GM06990 (cell line): ENCODE measurements at regions not wholly inside any gene's neighbourhood (a gene's known extent, or its start where the extent isn't known, plus 50 kb on each side); places are given as distances from the start of the nearest gene placed in this dataset.

Source experiments
- DNase-seq: peaks from one replicate; pipeline ENCODE4 v3.0.0-alpha.2; 2011; ENCODE audit not compliant: insufficient read length; ENCODE audit errors: extremely low read depth
- H3K27me3 ChIP-seq: replicated peaks from 2 replicates; pipeline ENCODE4 v1.6.0; 2011; ENCODE audit warnings: low read length; ENCODE audit not compliant: control insufficient read depth, insufficient read depth
- H3K36me3 ChIP-seq: 2 replicates; pipeline ENCODE4 v1.5.1; 2011; ENCODE audit warnings: low read length; ENCODE audit not compliant: control insufficient read depth, insufficient read depth
- H3K4me3 ChIP-seq: replicated peaks from 2 replicates; pipeline ENCODE4 v1.5.1; 2011; ENCODE audit warnings: low read depth, mild to moderate bottlenecking, control low read depth, low read length
- CTCF ChIP-seq: IDR thresholded peaks from 2 replicates; pipeline ENCODE4 v1.5.1; 2011; ENCODE audit warnings: low read length, control low read depth, mild to moderate bottlenecking, inconsistent platforms; ENCODE audit not compliant: insufficient read depth, poor library complexity, severe bottlenecking

- Histone ChIP-seq H3K4me3 (no peak overlapping the region), H3K36me3 (no peaks in the 10 kb centered on the region), H3K27me3 (no peaks in the 10 kb centered on the region)
- no peak for TF ChIP-seq CTCF
- no peak for DNase-seq
These were observed 622.8 kb upstream of the NRSN1 start for GRCh38 chr6:23503173-23503572.

GRCh38 chr6:23505026-23505425, 621.0 kb upstream of the NRSN1 start:
- Histone ChIP-seq H3K4me3 (no peak overlapping the region), H3K36me3 (no peaks in the 10 kb centered on the region), H3K27me3 (no peaks in the 10 kb centered on the region)
- DNase-seq, result no peak
- no peak for TF ChIP-seq CTCF

- TF ChIP-seq CTCF, result no peak
- Histone ChIP-seq H3K27me3 (no peaks in the 10 kb centered on the region), H3K4me3 (no peak overlapping the region), H3K36me3 (no peaks in the 10 kb centered on the region)
- DNase-seq, result no peak
These were observed 615.1 kb upstream of the NRSN1 start for GRCh38 chr6:23510778-23511510.

GRCh38 chr6:23511817-23512216, 614.2 kb upstream of the NRSN1 start:
- Histone ChIP-seq H3K4me3 (no peak overlapping the region), H3K27me3 (no peaks in the 10 kb centered on the region), H3K36me3 (no peaks in the 10 kb centered on the region)
- TF ChIP-seq CTCF, result no peak
- DNase-seq, result no peak

- no peaks in the 10 kb centered on the region for H3K27me3 ChIP-seq
- no peak for TF ChIP-seq CTCF
- no peak overlapping the region for H3K4me3 ChIP-seq
- DNase-seq, result no peak
- no peaks in the 10 kb centered on the region for H3K36me3 ChIP-seq
These were observed 607.7 kb upstream of the NRSN1 start for GRCh38 chr6:23518294-23518693.
